Esophagus (tissue), 2 donors: ENCODE measurements at regions not wholly inside any gene's neighbourhood (a gene's known extent, or its start where the extent isn't known, plus 50 kb on each side); places are given as distances from the start of the nearest gene placed in this dataset.
"Not testable (repeated sequence)": the region's sequence is repeated elsewhere in the genome, so short reads cannot be mapped to it uniquely, and the experiment has no call there.

Experiments used
- H3K27ac ChIP-seq, 2 donors: one replicate each; pipeline ENCODE4 v1.5.1; 2013; ENCODE audit warnings: low read depth in 2 of 2, mild to moderate bottlenecking in 2 of 2, inconsistent platforms in 1 of 2, low read length in 1 of 2, moderate library complexity in 1 of 2
- H3K27me3 ChIP-seq, 2 donors: one replicate each; pipeline ENCODE4 v1.6.1; 2013; ENCODE audit warnings: low read length in 2 of 2, control low read depth in 1 of 2, mild to moderate bottlenecking in 1 of 2; ENCODE audit not compliant: insufficient read depth in 2 of 2, control insufficient read depth in 1 of 2
- H3K36me3 ChIP-seq, 2 donors: one replicate each; pipeline ENCODE4 v1.6.1; 2013; ENCODE audit warnings: low read length in 1 of 2; ENCODE audit not compliant: control insufficient read depth in 2 of 2, insufficient read depth in 2 of 2
- H3K4me1 ChIP-seq, 2 donors: one replicate each; pipeline ENCODE4 v1.6.1; 2013; ENCODE audit warnings: low read length in 1 of 2; ENCODE audit not compliant: control insufficient read depth in 2 of 2, insufficient read depth in 2 of 2
- H3K4me3 ChIP-seq, 2 donors: one replicate each; pipeline ENCODE4 v1.5.1; 2013; ENCODE audit warnings: low read length in 2 of 2, mild to moderate bottlenecking in 2 of 2, low read depth in 1 of 2, moderate library complexity in 1 of 2
- H3K9me3 ChIP-seq, 2 donors: one replicate each; pipeline ENCODE4 v1.6.1; 2013; ENCODE audit warnings: mild to moderate bottlenecking in 2 of 2, low read depth in 1 of 2, low read length in 1 of 2, moderate library complexity in 1 of 2; ENCODE audit not compliant: control insufficient read depth in 2 of 2, insufficient read depth in 1 of 2
- WGBS, 2 donors: extraction: QIAGEN DNeasy Blood & Tissue Kit; methylation state at CpG; one replicate each; pipeline ENCODE4 v1.1.7; 2013; 5-methylcytosine and 5-hydroxymethylcytosine counted together
- donor health status: healthy with polysubstance abuse.
- donor health status: Bipolar disorder and iron deficiency.

- H3K9me3 ChIP-seq, H3K4me1 ChIP-seq, H3K36me3 ChIP-seq, H3K4me3 ChIP-seq, H3K27me3 ChIP-seq, H3K27ac ChIP-seq: not testable (repeated sequence)
- 45 to 49% methylated on average over 15 to 16 of the region's 16 CpGs for WGBS, 2 donors
Observed at GRCh38 chr15:20192982-20193929, 348.3 kb downstream of the GOLGA6L6 start.

GRCh38 chr15:20191508-20192125, 350.0 kb downstream of the GOLGA6L6 start:
- H3K27ac ChIP-seq, H3K4me3 ChIP-seq, H3K9me3 ChIP-seq, H3K27me3 ChIP-seq, H3K36me3 ChIP-seq, H3K4me1 ChIP-seq: not testable (repeated sequence)
- 70 to 71% methylated on average over 6 of the region's 6 CpGs for WGBS, 2 donors

DNA sequence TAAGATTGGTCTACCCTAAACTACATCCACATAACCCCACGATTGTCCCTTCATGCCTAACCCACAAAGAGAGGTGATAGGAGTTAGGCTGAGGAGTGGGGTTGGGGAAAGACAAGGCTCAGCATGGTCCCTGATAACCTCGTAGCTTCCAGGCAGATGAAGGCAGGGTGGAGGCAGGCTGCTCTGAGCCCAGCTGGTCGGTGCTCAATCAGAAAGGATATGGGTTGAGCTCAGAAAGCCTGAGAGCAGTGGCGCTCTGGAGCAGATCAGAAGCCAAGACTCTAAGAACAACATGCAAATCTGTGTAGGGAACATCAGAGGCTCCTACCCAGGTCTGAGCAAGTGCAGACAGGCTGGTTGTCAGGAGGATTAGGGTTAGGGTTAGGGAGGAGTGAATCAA, 353.0 kb downstream of the GOLGA6L6 start:
- not testable (repeated sequence) for H3K4me1 ChIP-seq, H3K36me3 ChIP-seq, H3K27me3 ChIP-seq, H3K9me3 ChIP-seq, H3K27ac ChIP-seq, H3K4me3 ChIP-seq
- WGBS, 2 donors: 38 to 42% methylated on average over 4 of the region's 4 CpGs

- WGBS, 2 donors: 51 to 60% methylated on average over 1 of the region's 1 CpG
- not testable (repeated sequence) for H3K9me3 ChIP-seq, H3K27ac ChIP-seq, H3K36me3 ChIP-seq, H3K4me3 ChIP-seq, H3K27me3 ChIP-seq, H3K4me1 ChIP-seq
Observed at GRCh38 chr15:20187370-20188355, 353.9 kb downstream of the GOLGA6L6 start.

DNA sequence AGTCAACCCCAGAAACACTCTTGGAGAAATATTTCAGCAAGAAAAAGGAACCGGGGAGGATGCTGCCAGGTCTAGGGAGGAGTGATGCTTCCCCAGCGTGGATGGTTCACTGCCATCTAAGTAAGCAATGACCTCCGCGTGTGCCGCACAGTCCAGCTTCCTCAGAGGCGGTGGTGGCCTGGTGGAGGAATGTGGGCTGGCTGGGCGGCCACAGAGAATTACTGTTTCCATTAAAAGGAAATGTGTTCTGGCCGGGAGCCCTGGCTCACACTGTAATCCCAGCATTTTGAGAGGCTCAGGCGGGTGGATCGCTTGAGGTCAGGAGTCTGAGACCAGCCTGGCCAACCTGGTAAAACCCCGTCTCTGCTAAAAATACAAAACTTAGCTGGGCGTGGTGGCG, 356.7 kb downstream of the GOLGA6L6 start:
- not testable (repeated sequence) for H3K36me3 ChIP-seq, H3K27me3 ChIP-seq, H3K4me3 ChIP-seq, H3K4me1 ChIP-seq, H3K27ac ChIP-seq, H3K9me3 ChIP-seq
- whole genome bisulfite sequencing, 2 donors: 74 to 83% methylated on average over 6 of the region's 13 CpGs

GRCh38 chr15:20168221-20168620, 373.4 kb downstream of the GOLGA6L6 start:
- not testable (repeated sequence) for H3K27me3 ChIP-seq, H3K4me1 ChIP-seq, H3K4me3 ChIP-seq, H3K9me3 ChIP-seq, H3K36me3 ChIP-seq, H3K27ac ChIP-seq
- WGBS, 2 donors: 70 to 78% methylated on average over 23 to 33 of the region's 33 CpGs

DNA sequence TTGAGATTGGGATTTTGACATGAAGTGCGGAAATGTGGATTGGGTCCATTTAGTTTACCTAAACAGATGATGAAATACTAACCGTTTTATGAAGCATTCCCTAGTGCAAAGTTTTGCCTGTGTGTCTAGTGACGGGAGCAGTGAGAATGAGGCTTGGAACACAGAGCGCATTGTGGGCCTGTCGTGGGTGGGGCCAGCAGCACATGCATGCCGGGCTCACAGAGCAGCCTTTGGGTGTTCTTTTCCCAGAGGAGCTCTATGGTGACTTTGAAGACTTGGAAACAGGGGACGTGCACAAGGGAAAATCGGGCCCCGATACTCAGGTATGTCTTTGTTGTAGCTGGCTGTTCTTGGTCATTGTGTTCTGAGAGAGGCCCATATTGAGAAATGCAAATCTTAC, 388.1 kb downstream of the GOLGA6L6 start:
- H3K27me3 ChIP-seq, H3K27ac ChIP-seq, H3K36me3 ChIP-seq, H3K9me3 ChIP-seq, H3K4me1 ChIP-seq, H3K4me3 ChIP-seq: not testable (repeated sequence)
- 79 to 82% methylated on average over 5 to 7 of the region's 9 CpGs for WGBS, 2 donors

- H3K4me3 ChIP-seq, H3K27me3 ChIP-seq, H3K9me3 ChIP-seq, H3K36me3 ChIP-seq, H3K27ac ChIP-seq, H3K4me1 ChIP-seq: not testable (repeated sequence)
- 85 to 91% methylated on average over 9 of the region's 14 CpGs for WGBS, 2 donors
Observed at GRCh38 chr15:20148679-20149078, 392.9 kb downstream of the GOLGA6L6 start.

DNA sequence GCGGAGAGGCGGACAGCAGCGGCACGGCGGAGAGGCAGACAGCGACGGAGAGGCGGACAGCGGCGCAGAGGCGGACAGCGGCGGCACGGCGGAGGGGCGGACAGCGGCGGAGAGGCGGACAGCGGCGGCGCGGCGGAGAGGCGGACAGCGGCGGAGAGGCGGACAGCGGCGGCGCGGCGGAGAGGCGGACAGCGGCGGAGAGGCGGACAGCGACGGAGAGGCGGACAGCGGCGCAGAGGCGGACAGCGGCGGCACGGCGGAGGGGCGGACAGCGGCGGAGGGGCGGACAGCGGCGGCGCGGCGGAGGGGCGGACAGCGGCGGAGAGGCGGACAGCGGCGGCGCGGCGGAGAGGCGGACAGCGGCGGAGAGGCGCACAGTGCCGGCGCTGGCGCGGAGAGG, 393.6 kb downstream of the GOLGA6L6 start:
- WGBS, 2 donors: 81 to 91% methylated on average over 39 to 56 of the region's 73 CpGs
- not testable (repeated sequence) for H3K27ac ChIP-seq, H3K36me3 ChIP-seq

More for the DNA sequence above, 393.6 kb downstream of the GOLGA6L6 start:
- not testable (repeated sequence) for H3K4me3 ChIP-seq, H3K9me3 ChIP-seq, H3K27me3 ChIP-seq, H3K4me1 ChIP-seq
